ENCODE measurements at regions not wholly inside any gene's neighbourhood (a gene's known extent, or its start where the extent isn't known, plus 50 kb on each side); places are given as distances from the start of the nearest gene placed in this dataset.

DNA sequence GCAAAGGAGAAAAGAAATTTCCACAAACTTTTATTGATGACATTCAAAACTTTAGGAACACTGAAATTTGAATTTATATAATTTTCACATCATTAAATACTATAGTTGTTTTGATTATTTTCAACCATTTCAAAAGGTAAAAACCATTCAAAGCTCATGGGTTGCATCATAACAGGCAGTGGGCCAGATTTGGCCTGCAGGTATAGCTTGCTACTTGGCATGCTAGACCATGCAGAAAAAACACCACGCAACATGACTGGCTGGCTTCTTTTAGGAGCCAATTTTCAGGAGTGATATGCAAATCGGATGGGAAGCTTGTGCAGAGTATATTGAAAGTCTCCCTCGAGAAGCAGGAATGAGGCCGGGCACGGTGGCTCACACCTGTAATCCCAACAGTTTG, 144.8 kb downstream of the GLUL start:
- Histone ChIP-seq H3K36me3 (no peaks in the 10 kb centered on the region), H3K4me1 (ENCODE audit: control insufficient read depth in 1 of 2, low read depth in 2 of 2) (no peaks in the 10 kb centered on the region), H3K27me3 (replicated peaks; ENCODE audit: insufficient read depth) (no peaks in the 10 kb centered on the region), H3K4me3 (no peak overlapping the region), H3K27ac (no peak overlapping the region), H3K9me3 (no peaks in the 10 kb centered on the region)
- ATAC-seq (ENCODE audit: insufficient number of reproducible peaks, low FRiP score, low read depth) (no peak), DNase-seq (ENCODE audit: low spot score) (no peak)
- no peak for TF ChIP-seq CTCF (IDR thresholded peaks at IDR 0.05)

DNA sequence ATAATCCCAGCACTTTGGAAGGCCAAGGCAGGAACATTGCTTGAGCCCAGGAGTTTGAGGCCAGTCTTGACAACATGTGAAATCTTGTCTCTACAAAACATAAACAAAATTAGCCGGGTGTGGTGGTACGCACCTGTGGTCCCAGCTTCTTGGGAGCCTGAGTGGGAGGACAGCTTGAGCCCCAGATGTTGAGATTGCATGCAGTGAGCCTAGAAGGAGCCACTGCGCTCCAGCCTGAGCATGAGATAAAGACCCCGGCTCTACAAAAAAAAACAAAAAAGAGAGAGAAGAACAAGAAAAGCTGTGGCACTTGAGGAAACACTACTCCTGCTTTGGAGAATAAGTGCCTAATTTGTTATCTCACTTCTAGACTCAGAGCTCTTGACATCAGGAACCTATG, 146.6 kb downstream of the GLUL start:
- Histone ChIP-seq H3K27ac (no peak overlapping the region), H3K4me1 (ENCODE audit: control insufficient read depth in 1 of 2, low read depth in 2 of 2) (no peaks in the 10 kb centered on the region), H3K9me3 (no peaks in the 10 kb centered on the region), H3K4me3 (no peak overlapping the region), H3K27me3 (replicated peaks; ENCODE audit: insufficient read depth) (no peaks in the 10 kb centered on the region), H3K36me3 (no peaks in the 10 kb centered on the region)
- ATAC-seq (ENCODE audit: insufficient number of reproducible peaks, low FRiP score, low read depth) = no peak
- TF ChIP-seq CTCF (IDR thresholded peaks at IDR 0.05) = no peak
- no peak for DNase-seq (ENCODE audit: low spot score)

- no peak for ATAC-seq (ENCODE audit: insufficient number of reproducible peaks, low FRiP score, low read depth)
- no peaks in the 10 kb centered on the region for H3K36me3 ChIP-seq
- H3K4me3 ChIP-seq = no peak overlapping the region
- no peak for TF ChIP-seq CTCF (IDR thresholded peaks at IDR 0.05)
- no peaks in the 10 kb centered on the region for H3K27me3 ChIP-seq (replicated peaks; ENCODE audit: insufficient read depth)
- no peaks in the 10 kb centered on the region for H3K4me1 ChIP-seq (ENCODE audit: control insufficient read depth in 1 of 2, low read depth in 2 of 2)
- no peaks in the 10 kb centered on the region for H3K9me3 ChIP-seq
- no peak for DNase-seq (ENCODE audit: low spot score)
- no peak overlapping the region for H3K27ac ChIP-seq
Measured at GRCh38 chr1:182244451-182244850, 147.1 kb downstream of the GLUL start.

DNA sequence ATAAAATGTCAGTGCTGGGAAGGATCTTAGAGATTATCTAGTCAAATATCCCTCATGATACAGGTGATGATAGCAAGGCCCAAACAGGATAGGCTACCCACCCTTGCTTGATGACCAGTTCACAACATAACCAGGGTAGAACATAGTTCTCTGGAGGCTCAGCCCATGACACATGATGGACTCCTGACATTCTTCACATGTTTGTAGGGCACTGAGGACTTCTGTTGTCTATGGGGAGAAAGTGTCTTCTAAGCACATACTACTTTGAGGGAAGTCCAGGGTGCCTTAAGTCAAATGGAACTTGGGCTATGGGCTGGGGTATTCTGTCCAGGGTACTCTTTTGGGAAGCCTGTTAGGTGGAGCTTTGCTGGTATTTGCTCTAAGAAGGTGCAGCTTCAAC, 148.9 kb downstream of the GLUL start:
- no peak for ATAC-seq (ENCODE audit: insufficient number of reproducible peaks, low FRiP score, low read depth)
- H3K36me3 ChIP-seq = no peaks in the 10 kb centered on the region

GRCh38 chr1:182240085-182240484, 151.5 kb downstream of the GLUL start:
- Histone ChIP-seq H3K36me3 (no peaks in the 10 kb centered on the region), H3K9me3 (no peaks in the 10 kb centered on the region), H3K27me3 (replicated peaks; ENCODE audit: insufficient read depth) (no peaks in the 10 kb centered on the region), H3K27ac (no peak overlapping the region), H3K4me1 (ENCODE audit: control insufficient read depth in 1 of 2, low read depth in 2 of 2) (no peaks in the 10 kb centered on the region), H3K4me3 (no peak overlapping the region)
- no peak for DNase-seq (ENCODE audit: low spot score)
- ATAC-seq (ENCODE audit: insufficient number of reproducible peaks, low FRiP score, low read depth) = no peak
- no peak for TF ChIP-seq CTCF (IDR thresholded peaks at IDR 0.05)

More for the DNA sequence above, 148.9 kb downstream of the GLUL start:
- H3K27ac ChIP-seq = no peak overlapping the region
- H3K27me3 ChIP-seq (replicated peaks; ENCODE audit: insufficient read depth) = no peaks in the 10 kb centered on the region
- DNase-seq (ENCODE audit: low spot score) = no peak
- H3K4me1 ChIP-seq (ENCODE audit: control insufficient read depth in 1 of 2, low read depth in 2 of 2) = no peaks in the 10 kb centered on the region
- no peak for TF ChIP-seq CTCF (IDR thresholded peaks at IDR 0.05)
- H3K9me3 ChIP-seq = no peaks in the 10 kb centered on the region
- H3K4me3 ChIP-seq = no peak overlapping the region
